NCI-H1417 treated with DMSO at 0.1 percent for 48 hours (cell line): ENCODE measurements at regions not wholly inside any gene's neighbourhood (a gene's known extent, or its start where the extent isn't known, plus 50 kb on each side); places are given as distances from the start of the nearest gene placed in this dataset.
"Not testable (repeated sequence)": the region's sequence is repeated elsewhere in the genome, so short reads cannot be mapped to it uniquely, and the experiment has no call there.

Source experiments
- DNase-seq: peaks from one replicate; lab custom pipeline; 2025; lab: John Stamatoyannopoulos, UW

DNA sequence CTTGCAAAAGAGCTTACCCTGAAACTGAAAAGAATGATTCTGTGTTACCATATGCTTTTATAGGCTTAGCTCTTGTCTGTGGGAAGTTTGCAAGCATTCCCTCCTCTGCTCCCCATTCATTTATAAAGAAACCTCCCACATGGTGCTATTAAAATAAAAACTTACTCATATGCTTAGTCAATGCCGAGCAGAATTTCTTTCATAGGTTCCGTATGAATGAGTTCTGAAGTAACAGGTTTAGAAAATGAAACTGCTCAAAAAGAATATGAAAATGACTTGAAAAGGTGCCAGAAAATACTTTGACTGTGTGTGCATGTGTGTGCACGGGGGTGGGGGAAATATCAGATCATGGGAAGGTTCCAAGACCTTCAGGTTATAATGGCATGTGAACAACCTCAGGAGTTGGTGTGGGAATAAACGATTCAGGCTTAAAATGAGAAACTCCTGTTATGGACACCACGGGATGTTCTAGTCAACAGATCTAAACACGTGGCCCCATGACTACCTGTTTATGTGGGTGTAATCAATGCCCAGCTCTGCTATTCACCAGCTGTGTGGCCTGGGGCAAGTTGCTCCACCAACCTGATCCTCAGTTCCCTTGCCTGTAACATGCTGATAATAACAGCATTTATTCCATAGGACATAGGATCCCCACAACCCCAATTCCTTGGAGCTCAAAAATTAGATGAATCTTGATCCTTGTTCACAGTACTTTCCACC lies 293.7 kb upstream of the PLGLB1 start:
- DNase-seq: not testable (repeated sequence)

DNA sequence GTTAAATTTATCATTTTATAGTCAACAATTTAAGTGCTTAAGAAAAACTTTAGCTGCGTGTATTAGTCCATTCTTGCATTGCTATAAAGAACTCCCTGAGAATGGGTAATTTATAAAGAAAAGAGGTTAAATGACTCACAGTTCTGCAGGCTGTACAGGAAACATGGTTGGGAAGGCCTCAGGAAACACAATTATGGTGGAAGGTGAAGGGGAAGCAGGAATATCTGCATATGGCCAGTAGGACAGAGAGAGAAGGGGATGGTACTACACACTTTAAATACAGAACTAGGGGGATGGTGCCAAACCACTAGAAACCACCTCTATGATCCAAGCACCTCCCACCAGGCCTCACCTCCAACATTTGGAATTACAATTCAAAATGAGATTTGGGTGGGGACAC lies 295.5 kb upstream of the PLGLB1 start:
- DNase-seq: not testable (repeated sequence)

GRCh38 chr2:87318814-87319491 lies 297.3 kb upstream of the PLGLB1 start:
- DNase-seq: not testable (repeated sequence)

- not testable (repeated sequence) for DNase-seq
Observed at GRCh38 chr2:87319705-87320104, 298.1 kb upstream of the PLGLB1 start.

DNA sequence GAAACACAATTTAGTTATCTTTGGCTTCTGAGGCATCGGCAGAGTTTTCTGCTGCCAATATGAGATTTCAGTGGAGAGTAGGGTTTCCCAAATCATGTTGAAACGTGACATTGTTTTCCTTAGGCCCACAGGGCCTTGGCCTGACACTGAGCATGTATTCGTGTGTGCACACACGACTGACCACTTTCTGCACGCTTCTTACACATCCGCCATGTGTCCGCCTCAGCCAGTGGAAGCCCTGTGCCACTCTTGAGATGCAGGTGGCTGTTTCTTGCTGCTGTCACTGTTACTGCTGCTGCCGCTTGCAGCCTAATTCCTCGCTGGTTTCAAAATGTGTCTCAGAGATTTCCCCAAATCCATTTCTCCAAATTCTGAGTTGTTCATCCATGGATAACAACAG lies 299.6 kb upstream of the PLGLB1 start:
- DNase-seq: not testable (repeated sequence)

DNA sequence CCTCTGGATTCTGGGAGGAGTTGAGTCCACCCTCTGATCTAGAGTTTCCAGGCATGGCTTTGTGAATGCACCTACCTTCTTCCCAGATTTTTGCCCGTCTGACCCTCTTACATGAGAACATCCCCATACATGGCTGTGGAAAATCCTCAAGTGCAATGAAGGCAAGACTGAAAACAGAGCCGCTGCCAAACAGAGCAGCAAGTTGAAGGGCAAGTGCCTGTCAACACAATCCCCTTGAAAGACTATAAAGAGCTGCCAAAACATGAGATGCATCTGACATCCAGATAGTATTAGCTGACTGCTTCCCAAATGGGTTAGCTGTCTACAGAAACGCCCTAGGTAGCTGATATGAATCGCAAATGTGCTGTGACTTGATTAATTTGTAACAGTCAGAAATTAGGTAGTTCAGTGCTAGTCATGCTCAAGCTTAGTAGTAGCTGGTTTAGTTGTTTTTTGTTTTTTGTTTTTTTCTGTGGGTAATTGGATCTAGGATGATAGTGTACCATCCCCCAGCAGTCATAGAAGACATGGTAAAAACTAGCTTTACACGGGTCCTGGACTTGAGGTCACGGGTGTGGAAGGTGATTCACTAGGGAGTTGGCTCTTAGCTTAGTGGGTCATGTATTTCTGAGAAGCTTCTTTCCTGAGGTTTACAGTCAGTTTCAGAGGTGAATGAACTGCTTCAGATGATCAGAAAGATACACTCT lies 302.8 kb upstream of the PLGLB1 start:
- DNase-seq: not testable (repeated sequence)

- DNase-seq: not testable (repeated sequence)
Observed at GRCh38 chr2:87325042-87325910, 303.6 kb upstream of the PLGLB1 start.

DNA sequence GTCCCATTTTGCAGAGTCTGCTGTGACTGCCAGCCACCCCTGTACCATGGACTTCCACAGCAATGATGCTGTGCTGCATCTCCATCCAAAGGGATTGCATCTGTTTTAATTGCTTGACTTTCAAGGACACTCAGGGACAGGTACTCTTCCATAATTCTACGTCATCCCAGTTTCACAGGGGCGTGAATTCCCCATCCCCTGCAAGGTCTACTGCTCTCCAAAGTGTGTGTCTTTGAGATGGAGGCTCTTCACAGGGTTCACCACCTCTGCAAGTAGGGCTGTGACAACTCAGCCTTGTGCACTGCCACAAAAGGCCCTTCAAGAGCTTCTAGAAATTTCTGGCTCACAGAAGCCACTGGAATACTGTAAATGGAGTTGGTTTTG lies 304.3 kb upstream of the PLGLB1 start:
- not testable (repeated sequence) for DNase-seq

GRCh38 chr2:87326754-87327153 lies 305.1 kb upstream of the PLGLB1 start:
- DNase-seq: not testable (repeated sequence)

DNA sequence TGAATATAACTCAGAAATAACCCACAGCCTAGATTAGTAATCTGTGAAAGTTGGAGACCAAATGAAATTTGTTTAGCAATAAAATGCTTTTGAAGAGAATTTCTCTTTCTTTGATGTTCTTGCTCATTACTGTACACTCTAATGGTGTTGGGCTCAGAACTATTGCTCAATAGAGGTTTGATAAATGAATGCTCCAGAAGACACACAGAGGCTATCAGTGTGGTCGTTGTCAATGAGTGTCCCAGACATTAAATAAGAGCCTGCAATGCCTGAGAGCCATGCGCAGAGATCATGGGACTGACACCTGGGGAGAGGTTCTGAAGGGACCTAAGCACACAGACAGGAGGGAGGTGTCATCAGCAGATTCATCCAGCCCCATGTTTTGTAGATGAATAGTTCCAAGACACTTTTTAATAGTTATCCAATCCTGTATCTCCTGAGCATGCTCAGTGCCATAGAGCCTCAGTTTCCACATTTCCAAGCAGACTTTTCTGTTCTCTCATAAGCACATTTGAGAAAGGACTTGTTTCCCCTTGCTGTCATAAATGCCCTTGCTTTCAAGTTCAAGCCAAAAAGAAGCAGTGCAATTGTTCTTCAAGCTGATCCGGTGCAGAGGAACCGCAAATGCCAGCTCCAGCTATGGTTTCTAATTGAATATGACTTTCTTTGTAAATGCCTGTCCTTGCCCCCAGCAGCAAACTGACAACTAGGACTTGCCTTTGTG lies 306.2 kb upstream of the PLGLB1 start:
- not testable (repeated sequence) for DNase-seq

DNA sequence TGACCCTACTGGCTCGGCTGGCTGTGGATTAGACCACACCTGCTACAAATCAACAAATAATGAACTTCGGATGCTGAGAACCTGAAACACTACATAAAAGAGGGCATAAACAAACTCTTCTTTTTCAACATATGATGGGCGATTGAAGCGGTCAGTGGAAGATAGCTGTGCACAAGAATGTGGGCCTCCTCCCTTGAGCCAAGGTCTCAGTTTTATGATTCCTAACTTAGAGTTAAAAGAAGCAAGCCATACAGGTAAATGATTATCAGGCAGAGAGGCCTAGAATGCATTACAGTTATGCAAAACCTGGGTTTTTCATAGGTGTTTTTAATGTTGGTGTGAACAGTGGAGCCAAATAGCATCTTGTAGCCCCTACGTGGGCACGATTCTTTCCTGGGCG lies 307.9 kb upstream of the PLGLB1 start:
- not testable (repeated sequence) for DNase-seq

DNA sequence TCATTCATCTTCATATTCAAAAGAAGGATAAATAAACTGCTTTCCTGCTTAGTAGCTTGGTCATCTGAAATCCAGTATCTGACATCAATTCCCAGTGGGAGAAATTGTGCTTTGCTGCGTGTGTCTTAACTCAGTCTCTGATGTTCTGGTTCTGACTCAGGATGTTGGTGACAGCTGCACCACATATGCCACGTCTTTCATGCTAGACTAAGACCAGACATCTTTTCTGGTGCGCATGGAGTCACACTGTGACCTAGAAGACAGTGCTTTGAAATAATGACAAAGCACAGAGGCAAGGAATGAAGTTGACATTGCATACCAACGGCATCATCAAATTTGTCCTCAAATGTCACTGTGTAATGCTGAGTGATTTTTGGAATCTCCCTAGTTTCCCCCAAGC lies 308.8 kb upstream of the PLGLB1 start:
- not testable (repeated sequence) for DNase-seq

GRCh38 chr2:87331940-87332583 lies 310.4 kb upstream of the PLGLB1 start:
- DNase-seq: not testable (repeated sequence)

DNA sequence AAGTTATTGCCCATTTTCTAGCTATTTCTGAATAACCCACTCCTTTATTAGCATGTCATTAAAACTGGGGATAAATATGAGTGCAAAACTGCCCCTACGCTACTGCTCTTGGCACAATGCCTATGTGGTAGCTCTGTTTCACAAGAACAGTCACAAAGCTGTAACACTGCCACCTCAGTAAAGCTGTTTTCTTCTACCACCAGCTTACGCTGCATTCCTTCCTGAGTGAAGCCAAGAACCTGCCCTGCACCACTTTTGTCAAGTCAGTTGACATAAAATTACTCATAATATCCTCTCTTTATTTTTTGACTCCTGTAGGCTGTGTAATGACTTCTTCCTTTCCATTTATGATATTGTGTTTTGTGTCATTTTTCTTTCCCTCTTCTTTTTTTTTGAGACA lies 313.2 kb upstream of the PLGLB1 start:
- DNase-seq: not testable (repeated sequence)

GRCh38 chr2:87338998-87339397 lies 317.4 kb upstream of the PLGLB1 start:
- DNase-seq: not testable (repeated sequence)

DNA sequence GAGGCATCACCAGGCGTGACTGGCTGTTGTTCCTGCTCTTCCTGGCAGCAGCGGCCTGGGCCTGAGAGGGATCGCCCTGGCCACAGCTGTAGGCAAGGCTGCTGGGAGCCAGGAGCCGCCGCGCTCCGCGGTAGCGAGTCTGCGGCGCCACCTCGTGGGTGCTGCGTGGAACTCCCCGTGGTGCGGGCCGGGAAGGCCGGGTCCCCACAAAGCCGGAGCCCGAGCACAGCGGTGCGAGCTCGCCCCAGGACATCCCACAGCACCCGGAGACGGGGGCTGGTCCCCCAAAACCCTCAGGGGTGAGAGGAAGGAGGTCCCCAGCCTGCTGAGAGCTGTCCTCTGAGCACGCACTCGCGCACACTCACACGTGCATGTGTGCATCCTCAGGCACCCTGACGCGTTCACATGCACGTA lies 320.0 kb upstream of the PLGLB1 start:
- not testable (repeated sequence) for DNase-seq

- DNase-seq: not testable (repeated sequence)
Observed at GRCh38 chr2:87342175-87342574, 320.5 kb upstream of the PLGLB1 start.

DNA sequence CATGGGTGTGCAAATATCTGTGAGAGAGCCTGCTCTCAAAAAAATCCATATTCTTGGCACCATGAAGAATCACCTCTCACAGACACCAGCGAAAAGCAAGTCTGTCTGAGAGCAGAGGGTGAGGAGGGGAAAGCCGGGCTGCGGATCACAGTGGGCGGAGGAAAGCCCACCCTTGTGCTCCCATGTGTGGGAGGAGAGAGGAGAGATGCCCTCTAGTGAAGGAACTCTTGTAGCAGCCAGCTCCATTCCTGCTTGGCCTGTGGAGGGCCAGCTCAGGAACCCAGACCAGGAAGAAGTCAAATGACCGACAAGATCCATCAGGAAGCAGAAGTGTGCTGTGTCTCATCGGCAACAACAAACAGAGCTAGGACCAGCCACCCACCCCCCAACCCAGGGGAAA lies 321.7 kb upstream of the PLGLB1 start:
- DNase-seq: not testable (repeated sequence)

GRCh38 chr2:87345283-87345682 lies 323.6 kb upstream of the PLGLB1 start:
- not testable (repeated sequence) for DNase-seq

GRCh38 chr2:87348556-87348955 lies 326.9 kb upstream of the PLGLB1 start:
- DNase-seq: not testable (repeated sequence)

DNA sequence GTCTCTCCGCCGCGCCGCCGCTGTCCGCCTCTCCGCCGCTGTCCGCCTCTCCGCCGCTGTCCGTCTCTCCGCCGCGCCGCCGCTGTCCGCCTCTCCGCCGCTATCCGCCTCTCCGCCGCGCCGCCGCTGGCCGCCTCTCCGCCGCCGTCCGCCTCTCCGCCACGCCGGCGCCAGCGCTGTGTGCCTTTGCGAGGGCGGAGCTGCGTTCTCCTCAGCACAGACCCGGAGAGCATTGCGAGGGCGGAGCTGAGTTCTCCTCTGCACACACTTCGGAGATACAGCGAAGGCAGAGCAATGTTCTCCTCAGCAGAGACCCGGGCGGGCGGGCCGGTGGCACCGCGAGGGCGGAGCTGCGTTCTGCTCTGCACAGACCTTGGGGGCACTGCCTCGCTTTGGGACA lies 327.4 kb upstream of the PLGLB1 start:
- DNase-seq: not testable (repeated sequence)
